ENCODE measurements at regions not wholly inside any gene's neighbourhood (a gene's known extent, or its start where the extent isn't known, plus 50 kb on each side); places are given as distances from the start of the nearest gene placed in this dataset.

DNA sequence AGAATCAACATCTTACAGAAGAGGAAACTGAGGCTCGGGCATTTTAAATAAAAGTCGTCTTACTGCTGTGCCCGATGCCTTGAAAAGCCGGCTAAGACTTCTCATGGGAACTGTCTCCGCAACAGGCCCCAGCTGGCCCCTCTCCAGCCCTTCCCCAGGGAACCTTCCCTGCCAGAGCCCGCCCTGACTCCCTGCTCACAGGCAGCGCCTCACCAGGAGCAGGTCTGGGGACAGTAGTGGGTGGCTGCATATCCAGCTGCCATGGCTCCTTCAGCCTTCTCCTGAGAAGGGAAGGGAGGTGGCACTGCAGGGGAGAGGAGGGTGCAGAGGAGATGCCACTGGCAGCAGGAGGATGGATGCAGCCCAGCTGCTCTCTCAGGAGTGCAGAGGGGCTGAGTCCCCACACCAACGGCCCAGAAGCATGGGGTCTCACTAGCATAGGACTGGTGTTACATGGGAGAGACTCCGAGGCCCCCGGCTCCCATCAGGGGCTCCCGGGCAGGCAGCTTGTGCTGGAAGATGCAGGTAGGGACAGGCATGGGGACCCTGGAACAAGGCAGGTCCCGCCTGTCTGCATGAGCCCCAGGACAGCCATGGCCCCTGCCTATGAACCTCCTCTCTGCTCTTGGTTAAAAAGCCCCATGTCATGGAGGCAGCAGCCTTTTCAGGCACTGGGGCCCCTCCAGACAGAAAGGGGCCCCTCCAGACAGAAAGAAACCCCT is 216.4 kb upstream of the SGCG start:
- Histone ChIP-seq H3K9ac (ENCODE audit: low read depth, low read length) (no peak overlapping the region), H3K9me1 (ENCODE audit: insufficient read depth, low read length) (no peaks in the 10 kb centered on the region), H3K27me3 (ENCODE audit: control insufficient read depth, insufficient read depth, low read length) (no peaks in the 10 kb centered on the region), H3K9me3 (ENCODE audit: control insufficient read depth, insufficient read depth, low read length) (no peaks in the 10 kb centered on the region), H3K4ac (ENCODE audit: low read depth, low read length) (no peak overlapping the region), H3K18ac (ENCODE audit: low read depth, low read length) (no peak overlapping the region), H2AK5ac (ENCODE audit: low read depth, low read length) (no peak overlapping the region), H3K23ac (ENCODE audit: low read depth, low read length) (no peak overlapping the region), H3K4me3 (ENCODE audit: insufficient read depth, low read depth, low read length) (no peak overlapping the region), H3K36me3 (ENCODE audit: control insufficient read depth, insufficient read depth, low read length) (no peaks in the 10 kb centered on the region), H4K91ac (ENCODE audit: insufficient read depth, low read depth, low read length) (no peak overlapping the region), H2BK15ac (ENCODE audit: low read depth, low read length) (no peak overlapping the region), H3K14ac (replicated peaks; ENCODE audit: low read depth, low read length) (no peak overlapping the region), H2BK120ac (ENCODE audit: low read depth, low read length) (no peak overlapping the region), H4K8ac (ENCODE audit: low read depth in 2 of 2, low read length in 2 of 2) (no peak overlapping the region), H4K20me1 (ENCODE audit: insufficient read depth, low read length) (no peaks in the 10 kb centered on the region), H2AK9ac (replicated peaks; ENCODE audit: low read depth, low read length, poor library complexity) (no peak overlapping the region), H3K4me1 (ENCODE audit: control insufficient read depth, insufficient read depth, low read length) (no peaks in the 10 kb centered on the region), H4K5ac (ENCODE audit: low read depth, low read length) (no peak overlapping the region), H2AFZ (replicated peaks; ENCODE audit: low read length, poor library complexity) (no peak overlapping the region), H3K79me1 (ENCODE audit: low read depth in 1 of 2, low read length in 2 of 2) (no peaks in the 10 kb centered on the region), H2BK5ac (ENCODE audit: low read depth, low read length, poor library complexity, severe bottlenecking) (no peak overlapping the region), H3K4me2 (ENCODE audit: low read depth, low read length) (no peak overlapping the region), H3K56ac (ENCODE audit: extremely low read depth, insufficient read depth, low read length) (no peak overlapping the region), H3K27ac (ENCODE audit: insufficient read depth, low read length) (no peak overlapping the region), H2BK20ac (ENCODE audit: low read depth, low read length) (no peak overlapping the region)
- POLR2A ChIA-PET (ENCODE audit: unreplicated experiment), result no interaction called here
- no TSS peak for BruUV-seq (replicated peaks)
- ATAC-seq (ENCODE audit: low read depth) (no peak), DNase-seq (no peak)
- CTCF ChIA-PET, result no interaction called here
- no peak for TF ChIP-seq MXI1 (IDR thresholded peaks at IDR 0.05; ENCODE audit: borderline replicate concordance, low read depth, low read length)
- no peak for TF ChIP-seq BHLHE40 (IDR thresholded peaks at IDR 0.05; ENCODE audit: low read depth, low read length)
- no peak for TF ChIP-seq SMC3 (IDR thresholded peaks at IDR 0.05; ENCODE audit: low read depth, low read length)
- TF ChIP-seq MAZ (IDR thresholded peaks at IDR 0.05; ENCODE audit: borderline replicate concordance, low read depth, low read length), result no peak
- TF ChIP-seq, protein P1, sequence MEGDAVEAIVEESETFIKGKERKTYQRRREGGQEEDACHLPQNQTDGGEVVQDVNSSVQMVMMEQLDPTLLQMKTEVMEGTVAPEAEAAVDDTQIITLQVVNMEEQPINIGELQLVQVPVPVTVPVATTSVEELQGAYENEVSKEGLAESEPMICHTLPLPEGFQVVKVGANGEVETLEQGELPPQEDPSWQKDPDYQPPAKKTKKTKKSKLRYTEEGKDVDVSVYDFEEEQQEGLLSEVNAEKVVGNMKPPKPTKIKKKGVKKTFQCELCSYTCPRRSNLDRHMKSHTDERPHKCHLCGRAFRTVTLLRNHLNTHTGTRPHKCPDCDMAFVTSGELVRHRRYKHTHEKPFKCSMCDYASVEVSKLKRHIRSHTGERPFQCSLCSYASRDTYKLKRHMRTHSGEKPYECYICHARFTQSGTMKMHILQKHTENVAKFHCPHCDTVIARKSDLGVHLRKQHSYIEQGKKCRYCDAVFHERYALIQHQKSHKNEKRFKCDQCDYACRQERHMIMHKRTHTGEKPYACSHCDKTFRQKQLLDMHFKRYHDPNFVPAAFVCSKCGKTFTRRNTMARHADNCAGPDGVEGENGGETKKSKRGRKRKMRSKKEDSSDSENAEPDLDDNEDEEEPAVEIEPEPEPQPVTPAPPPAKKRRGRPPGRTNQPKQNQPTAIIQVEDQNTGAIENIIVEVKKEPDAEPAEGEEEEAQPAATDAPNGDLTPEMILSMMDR (conservative IDR thresholded peaks at IDR 0.05; ENCODE audit: low read depth, low read length), result no peak
- no peak for TF ChIP-seq NFE2L2 (IDR thresholded peaks at IDR 0.05; ENCODE audit: low read depth, low read length)
- TF ChIP-seq CEBPB (IDR thresholded peaks at IDR 0.05; ENCODE audit: low read depth, low read length), result no peak
- no peak for TF ChIP-seq FOS (IDR thresholded peaks at IDR 0.05; ENCODE audit: low read depth, low read length)
- TF ChIP-seq, protein P2, sequence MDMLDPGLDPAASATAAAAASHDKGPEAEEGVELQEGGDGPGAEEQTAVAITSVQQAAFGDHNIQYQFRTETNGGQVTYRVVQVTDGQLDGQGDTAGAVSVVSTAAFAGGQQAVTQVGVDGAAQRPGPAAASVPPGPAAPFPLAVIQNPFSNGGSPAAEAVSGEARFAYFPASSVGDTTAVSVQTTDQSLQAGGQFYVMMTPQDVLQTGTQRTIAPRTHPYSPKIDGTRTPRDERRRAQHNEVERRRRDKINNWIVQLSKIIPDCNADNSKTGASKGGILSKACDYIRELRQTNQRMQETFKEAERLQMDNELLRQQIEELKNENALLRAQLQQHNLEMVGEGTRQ (IDR thresholded peaks at IDR 0.05; ENCODE audit: low read depth, low read length), result no peak
- no peak for TF ChIP-seq RCOR1 (IDR thresholded peaks at IDR 0.05; ENCODE audit: insufficient replicate concordance, low read length)
- TF ChIP-seq, protein P3, sequence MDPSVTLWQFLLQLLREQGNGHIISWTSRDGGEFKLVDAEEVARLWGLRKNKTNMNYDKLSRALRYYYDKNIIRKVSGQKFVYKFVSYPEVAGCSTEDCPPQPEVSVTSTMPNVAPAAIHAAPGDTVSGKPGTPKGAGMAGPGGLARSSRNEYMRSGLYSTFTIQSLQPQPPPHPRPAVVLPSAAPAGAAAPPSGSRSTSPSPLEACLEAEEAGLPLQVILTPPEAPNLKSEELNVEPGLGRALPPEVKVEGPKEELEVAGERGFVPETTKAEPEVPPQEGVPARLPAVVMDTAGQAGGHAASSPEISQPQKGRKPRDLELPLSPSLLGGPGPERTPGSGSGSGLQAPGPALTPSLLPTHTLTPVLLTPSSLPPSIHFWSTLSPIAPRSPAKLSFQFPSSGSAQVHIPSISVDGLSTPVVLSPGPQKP (IDR thresholded peaks at IDR 0.05; ENCODE audit: borderline replicate concordance, low read depth, low read length), result no peak
- no peak for TF ChIP-seq RFX5 (IDR thresholded peaks at IDR 0.05; ENCODE audit: low read depth, low read length)
- TF ChIP-seq POLR2A (IDR thresholded peaks at IDR 0.05; ENCODE audit: low read depth, low read length), result no peak
- TF ChIP-seq RAD21 (IDR thresholded peaks at IDR 0.05; ENCODE audit: low read length), result no peak
- no peak for TF ChIP-seq MAFK (IDR thresholded peaks at IDR 0.05; ENCODE audit: low read depth, low read length)
- TF ChIP-seq CHD1 (IDR thresholded peaks at IDR 0.05; ENCODE audit: low read depth, low read length), result no peak
- in situ Hi-C loops (cut with MboI; ENCODE audit: low sequenced_read_pairs), result no loop called here
- dilution Hi-C loops (cut with HindIII; ENCODE audit: low sequenced_read_pairs, unreplicated experiment), result no loop called here
- intact Hi-C loops (cut with micrococcal nuclease), result no loop called here
- WGBS, 2 experiments (ENCODE audit: extremely low coverage in 2 of 2, insufficient read length in 1 of 2), result 57% methylated on average over 5 of the region's 12 CpGs; no CpG with 5 or more reads in 1 of the 2 experiments
